ENCODE measurements at regions not wholly inside any gene's neighbourhood (a gene's known extent, or its start where the extent isn't known, plus 50 kb on each side); places are given as distances from the start of the nearest gene placed in this dataset.

DNA sequence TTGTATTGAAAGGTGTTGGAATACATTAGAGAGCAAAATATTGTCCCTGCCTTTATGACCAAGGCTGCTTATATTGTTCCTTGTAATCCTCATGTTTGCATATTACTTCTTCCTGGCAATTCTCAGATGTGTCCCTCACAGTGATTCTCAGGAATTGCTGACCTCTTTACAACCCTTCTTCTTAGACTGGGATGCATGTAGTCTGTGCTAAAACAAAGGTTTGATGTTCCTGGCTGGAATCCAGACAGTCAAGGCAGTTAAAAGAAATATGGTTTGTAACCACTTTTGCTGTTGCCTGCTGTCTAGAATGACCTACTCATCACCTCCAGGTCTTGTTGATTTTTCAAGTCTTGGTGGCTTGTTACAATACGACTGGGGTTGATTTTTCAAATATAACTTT lies 367.6 kb downstream of the HGF start:
- TF ChIP-seq CTCF (IDR thresholded peaks at IDR 0.05; ENCODE audit: insufficient read depth, low read depth, low read length) (no peak), EZH2 (IDR thresholded peaks at IDR 0.05; ENCODE audit: insufficient read depth, low read length) (no peak)

Measured in astrocyte (in vitro differentiated cells and primary cell).